ENCODE measurements at regions not wholly inside any gene's neighbourhood (a gene's known extent, or its start where the extent isn't known, plus 50 kb on each side); places are given as distances from the start of the nearest gene placed in this dataset.
A peak's percentile ranks its signal among the peaks of the same experiment; 100 is the strongest.

- Mint-ChIP-seq H3K36me3 (ENCODE audit: low read depth, unreplicated experiment) (no peaks in the 10 kb centered on the region), H3K4me3 (ENCODE audit: unreplicated experiment) (no peak overlapping the region), H3K27ac (ENCODE audit: unreplicated experiment) (no peak overlapping the region), H3K9me3 (ENCODE audit: unreplicated experiment) (no peaks in the 10 kb centered on the region), H3K4me1 (ENCODE audit: low read depth, unreplicated experiment) (peaks cover 13% of the 10 kb centered on the region), H3K27me3 (ENCODE audit: low read depth, unreplicated experiment) (no peaks in the 10 kb centered on the region)
- DNase-seq (ENCODE audit: low read depth), result no peak
- Histone ChIP-seq H3K36me3 (ENCODE audit: insufficient read depth, low read length) (no peaks in the 10 kb centered on the region), H3K9ac (ENCODE audit: low read length) (no peak overlapping the region), H4K20me1 (ENCODE audit: insufficient read depth, low read length) (no peaks in the 10 kb centered on the region), H3K4me2 (ENCODE audit: low read length) (no peak overlapping the region), H3K9me3 (ENCODE audit: insufficient read depth, low read depth, low read length) (no peaks in the 10 kb centered on the region), H3K27ac (ENCODE audit: low read depth, low read length) (no peak overlapping the region), H2AFZ (ENCODE audit: low read depth, low read length) (no peak overlapping the region), H3K79me2 (ENCODE audit: insufficient read depth, low read length) (no peaks in the 10 kb centered on the region), H3K27me3 (ENCODE audit: insufficient read depth, low read length) (no peaks in the 10 kb centered on the region), H3K4me3 (ENCODE audit: insufficient read depth, low read depth, low read length) (no peak overlapping the region), H3K4me1 (ENCODE audit: insufficient read depth, low read length) (no peaks in the 10 kb centered on the region)
- no peak for TF ChIP-seq EZH2 (IDR thresholded peaks at IDR 0.05; ENCODE audit: insufficient read depth, low read length)
- TF ChIP-seq, protein P1, sequence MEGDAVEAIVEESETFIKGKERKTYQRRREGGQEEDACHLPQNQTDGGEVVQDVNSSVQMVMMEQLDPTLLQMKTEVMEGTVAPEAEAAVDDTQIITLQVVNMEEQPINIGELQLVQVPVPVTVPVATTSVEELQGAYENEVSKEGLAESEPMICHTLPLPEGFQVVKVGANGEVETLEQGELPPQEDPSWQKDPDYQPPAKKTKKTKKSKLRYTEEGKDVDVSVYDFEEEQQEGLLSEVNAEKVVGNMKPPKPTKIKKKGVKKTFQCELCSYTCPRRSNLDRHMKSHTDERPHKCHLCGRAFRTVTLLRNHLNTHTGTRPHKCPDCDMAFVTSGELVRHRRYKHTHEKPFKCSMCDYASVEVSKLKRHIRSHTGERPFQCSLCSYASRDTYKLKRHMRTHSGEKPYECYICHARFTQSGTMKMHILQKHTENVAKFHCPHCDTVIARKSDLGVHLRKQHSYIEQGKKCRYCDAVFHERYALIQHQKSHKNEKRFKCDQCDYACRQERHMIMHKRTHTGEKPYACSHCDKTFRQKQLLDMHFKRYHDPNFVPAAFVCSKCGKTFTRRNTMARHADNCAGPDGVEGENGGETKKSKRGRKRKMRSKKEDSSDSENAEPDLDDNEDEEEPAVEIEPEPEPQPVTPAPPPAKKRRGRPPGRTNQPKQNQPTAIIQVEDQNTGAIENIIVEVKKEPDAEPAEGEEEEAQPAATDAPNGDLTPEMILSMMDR (IDR thresholded peaks at IDR 0.05; ENCODE audit: insufficient read depth, low read depth, low read length), result no peak
- FAIRE-seq, result no peak
Measured at GRCh38 chr12:18966954-18967353, 162.6 kb upstream of the PLEKHA5 start.

DNA sequence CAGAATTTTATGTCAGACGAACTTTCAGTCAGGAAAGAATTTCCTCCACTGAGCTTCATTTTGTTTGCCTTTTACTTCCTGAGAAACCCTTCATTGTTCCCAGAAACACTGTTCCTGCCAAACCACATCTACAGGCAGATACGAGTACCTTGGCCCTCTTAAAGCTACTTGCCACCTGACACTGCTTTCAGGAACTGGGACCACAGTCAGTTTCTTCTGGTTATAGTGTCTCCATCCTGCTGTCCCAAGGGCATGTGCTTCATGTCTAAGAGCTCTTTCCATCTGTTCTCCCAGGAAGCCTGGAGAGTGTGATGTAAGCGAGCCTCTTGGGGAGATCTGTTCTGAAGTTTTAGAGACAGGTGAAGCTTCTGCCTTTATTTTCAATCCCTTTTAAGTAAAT is 161.7 kb upstream of the PLEKHA5 start:
- Mint-ChIP-seq H3K4me1 (ENCODE audit: low read depth, unreplicated experiment) (peaks cover 13% of the 10 kb centered on the region), H3K27ac (ENCODE audit: unreplicated experiment) (no peak overlapping the region), H3K27me3 (ENCODE audit: low read depth, unreplicated experiment) (no peaks in the 10 kb centered on the region)

GRCh38 chr12:18969512-18969911 is 160.0 kb upstream of the PLEKHA5 start:
- no peak overlapping the region for H3K27ac ChIP-seq (ENCODE audit: low read depth, low read length)
- H3K9ac ChIP-seq (ENCODE audit: low read length), result no peak overlapping the region
- H3K36me3 ChIP-seq (ENCODE audit: insufficient read depth, low read length), result no peaks in the 10 kb centered on the region
- H3K4me3 Mint-ChIP-seq (ENCODE audit: unreplicated experiment), result no peak overlapping the region
- H3K4me2 ChIP-seq (ENCODE audit: low read length), result no peak overlapping the region
- H3K27ac Mint-ChIP-seq (ENCODE audit: unreplicated experiment), result no peak overlapping the region
- no peaks in the 10 kb centered on the region for H3K9me3 ChIP-seq (ENCODE audit: insufficient read depth, low read depth, low read length)
- DNase-seq (ENCODE audit: low read depth) (no peak), FAIRE-seq (no peak)
- no peak for TF ChIP-seq EZH2 (IDR thresholded peaks at IDR 0.05; ENCODE audit: insufficient read depth, low read length)
- TF ChIP-seq, protein P1 (IDR thresholded peaks at IDR 0.05; ENCODE audit: insufficient read depth, low read depth, low read length), result no peak
- peaks cover 13% of the 10 kb centered on the region for H3K4me1 Mint-ChIP-seq (ENCODE audit: low read depth, unreplicated experiment)
- no peaks in the 10 kb centered on the region for H3K9me3 Mint-ChIP-seq (ENCODE audit: unreplicated experiment)
- H3K27me3 Mint-ChIP-seq (ENCODE audit: low read depth, unreplicated experiment), result no peaks in the 10 kb centered on the region
- no peak overlapping the region for H3K4me3 ChIP-seq (ENCODE audit: insufficient read depth, low read depth, low read length)
- H3K27me3 ChIP-seq (ENCODE audit: insufficient read depth, low read length), result no peaks in the 10 kb centered on the region
- H3K36me3 Mint-ChIP-seq (ENCODE audit: low read depth, unreplicated experiment), result no peaks in the 10 kb centered on the region
- no peak overlapping the region for H2AFZ ChIP-seq (ENCODE audit: low read depth, low read length)
- no peaks in the 10 kb centered on the region for H3K79me2 ChIP-seq (ENCODE audit: insufficient read depth, low read length)
- no peaks in the 10 kb centered on the region for H4K20me1 ChIP-seq (ENCODE audit: insufficient read depth, low read length)
- H3K4me1 ChIP-seq (ENCODE audit: insufficient read depth, low read length), result no peaks in the 10 kb centered on the region

More for the DNA sequence above, 161.7 kb upstream of the PLEKHA5 start:
- Histone ChIP-seq H3K4me3 (ENCODE audit: insufficient read depth, low read depth, low read length) (no peak overlapping the region), H3K4me2 (ENCODE audit: low read length) (no peak overlapping the region), H3K9ac (ENCODE audit: low read length) (no peak overlapping the region), H3K36me3 (ENCODE audit: insufficient read depth, low read length) (no peaks in the 10 kb centered on the region), H3K27me3 (ENCODE audit: insufficient read depth, low read length) (no peaks in the 10 kb centered on the region), H3K79me2 (ENCODE audit: insufficient read depth, low read length) (no peaks in the 10 kb centered on the region), H2AFZ (ENCODE audit: low read depth, low read length) (no peak overlapping the region), H3K27ac (ENCODE audit: low read depth, low read length) (no peak overlapping the region), H3K4me1 (ENCODE audit: insufficient read depth, low read length) (no peaks in the 10 kb centered on the region), H4K20me1 (ENCODE audit: insufficient read depth, low read length) (no peaks in the 10 kb centered on the region), H3K9me3 (ENCODE audit: insufficient read depth, low read depth, low read length) (no peaks in the 10 kb centered on the region)
- FAIRE-seq (no peak), DNase-seq (ENCODE audit: low read depth) (peak; percentile 37)
- Mint-ChIP-seq H3K4me3 (ENCODE audit: unreplicated experiment) (no peak overlapping the region), H3K36me3 (ENCODE audit: low read depth, unreplicated experiment) (no peaks in the 10 kb centered on the region), H3K9me3 (ENCODE audit: unreplicated experiment) (no peaks in the 10 kb centered on the region)
- TF ChIP-seq, protein P1 (IDR thresholded peaks at IDR 0.05; ENCODE audit: insufficient read depth, low read depth, low read length), result no peak
- TF ChIP-seq EZH2 (IDR thresholded peaks at IDR 0.05; ENCODE audit: insufficient read depth, low read length), result no peak

All from astrocyte (in vitro differentiated cells and primary cell).